AML-193 (cell line): ENCODE measurements at regions not wholly inside any gene's neighbourhood (a gene's known extent, or its start where the extent isn't known, plus 50 kb on each side); places are given as distances from the start of the nearest gene placed in this dataset.
"Not testable (repeated sequence)": the region's sequence is repeated elsewhere in the genome, so short reads cannot be mapped to it uniquely, and the experiment has no call there.

ENCODE experiments used
- DNase-seq, 2 experiments: peaks; one replicate each; lab custom pipeline; 2025; lab: John Stamatoyannopoulos, UW

DNA sequence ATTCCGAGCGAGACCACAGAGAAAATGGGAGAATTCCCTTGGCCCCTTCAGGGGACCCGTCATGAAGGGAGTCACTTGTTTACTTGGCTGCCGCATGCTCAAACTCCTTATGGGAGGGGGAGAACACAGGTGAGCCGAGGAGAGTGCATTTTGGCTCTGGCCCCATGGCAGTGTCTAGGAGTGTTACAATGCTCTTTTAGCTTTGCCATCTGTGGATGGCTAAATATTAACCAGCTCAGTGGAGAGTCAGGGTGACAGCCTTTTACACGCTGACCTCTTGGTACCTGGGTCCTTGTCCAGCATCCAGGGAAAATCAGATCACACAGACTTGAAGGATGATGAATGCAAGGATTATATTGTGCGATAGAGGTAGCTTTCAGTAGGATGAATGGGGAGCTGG is 146.4 kb upstream of the ATXN7L3B start:
- DNase-seq: no peak

DNA sequence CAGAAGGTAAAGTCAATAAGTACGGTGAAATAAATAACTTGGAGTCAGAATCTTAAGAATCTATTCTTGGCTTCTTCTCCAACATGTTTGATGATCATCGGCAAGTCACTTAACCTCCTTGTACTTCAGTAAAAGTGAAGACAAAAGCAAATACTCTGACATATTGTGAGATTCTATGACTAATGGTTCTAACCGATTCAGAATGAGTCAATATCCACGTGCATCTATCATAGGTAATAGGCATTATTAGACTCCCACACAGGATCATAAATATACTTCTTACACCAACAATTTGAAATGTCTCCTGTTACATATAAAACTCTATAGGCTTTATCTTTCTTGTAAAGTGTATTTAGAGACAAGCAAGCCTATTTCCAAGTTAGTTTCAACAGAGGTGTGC is 144.4 kb upstream of the ATXN7L3B start:
- DNase-seq: no peak

DNA sequence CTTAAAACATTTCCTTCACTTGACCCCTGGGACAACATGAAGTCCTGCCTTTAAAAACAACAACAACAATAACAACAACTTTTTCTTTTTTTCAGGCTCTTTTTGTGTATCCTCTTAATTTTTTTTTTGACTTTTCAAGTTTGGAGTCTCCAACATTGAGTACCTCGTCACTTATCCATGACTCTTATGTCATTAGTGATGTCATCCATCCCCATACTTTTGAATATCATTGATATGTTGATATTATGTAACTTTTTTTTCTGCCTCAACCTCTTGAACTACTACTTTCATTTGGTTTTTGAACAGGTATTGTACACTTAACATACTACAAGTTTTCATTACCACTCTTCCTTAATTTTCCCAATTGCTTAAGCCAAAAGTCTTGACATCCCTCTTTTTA is 143.0 kb upstream of the ATXN7L3B start:
- no peak for DNase-seq

DNA sequence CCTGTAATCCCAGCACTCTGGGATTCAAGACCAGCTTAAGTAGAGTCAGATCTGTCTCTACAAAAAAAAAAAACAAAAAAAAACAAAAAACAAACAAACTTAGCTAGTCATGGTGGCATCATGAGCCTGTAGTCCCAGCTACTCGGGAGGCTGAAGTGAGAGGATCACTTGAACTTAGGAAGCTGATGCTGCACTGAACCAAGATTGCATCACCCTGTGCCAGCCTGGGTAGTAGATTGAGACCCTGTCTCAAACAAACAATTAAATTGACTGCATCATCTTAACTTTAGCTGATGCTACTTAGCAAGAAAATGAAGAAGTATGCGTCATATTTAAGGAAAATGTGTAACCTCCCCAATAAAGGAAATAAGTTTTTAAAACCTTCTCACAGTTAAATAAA is 136.6 kb upstream of the ATXN7L3B start:
- DNase-seq: no peak

DNA sequence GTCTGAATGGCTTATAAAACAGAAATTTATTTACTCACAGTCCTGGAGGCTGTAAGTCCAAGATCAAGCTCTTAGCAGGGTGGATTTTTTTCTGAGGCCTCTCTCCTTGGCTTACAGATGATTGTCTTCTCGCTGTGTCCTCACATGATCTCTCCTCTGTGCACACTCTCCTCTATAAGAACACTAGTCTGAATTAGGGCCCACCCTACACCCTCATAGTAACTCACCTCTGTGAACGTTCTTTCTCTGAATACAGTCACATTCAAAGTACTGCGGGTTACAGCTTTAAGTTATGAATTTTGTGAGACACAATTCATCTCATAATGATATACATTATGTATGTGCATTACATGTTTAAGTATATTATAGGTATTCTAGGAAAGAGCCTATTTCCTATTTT is 135.7 kb upstream of the ATXN7L3B start:
- no peak for DNase-seq

DNA sequence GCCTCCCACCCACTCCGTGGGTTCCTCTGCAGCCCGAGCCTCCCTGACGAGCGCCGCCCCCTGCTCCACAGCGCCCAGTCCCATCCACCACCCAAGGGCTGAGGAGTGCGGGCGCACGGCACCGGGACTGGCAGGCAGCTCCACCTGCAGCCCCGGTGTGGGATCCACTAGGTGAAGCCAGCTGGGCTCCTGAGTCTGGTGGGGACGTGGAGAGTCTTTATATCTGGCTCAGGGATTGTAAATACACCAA is 134.5 kb upstream of the ATXN7L3B start:
- not testable (repeated sequence) for DNase-seq

DNA sequence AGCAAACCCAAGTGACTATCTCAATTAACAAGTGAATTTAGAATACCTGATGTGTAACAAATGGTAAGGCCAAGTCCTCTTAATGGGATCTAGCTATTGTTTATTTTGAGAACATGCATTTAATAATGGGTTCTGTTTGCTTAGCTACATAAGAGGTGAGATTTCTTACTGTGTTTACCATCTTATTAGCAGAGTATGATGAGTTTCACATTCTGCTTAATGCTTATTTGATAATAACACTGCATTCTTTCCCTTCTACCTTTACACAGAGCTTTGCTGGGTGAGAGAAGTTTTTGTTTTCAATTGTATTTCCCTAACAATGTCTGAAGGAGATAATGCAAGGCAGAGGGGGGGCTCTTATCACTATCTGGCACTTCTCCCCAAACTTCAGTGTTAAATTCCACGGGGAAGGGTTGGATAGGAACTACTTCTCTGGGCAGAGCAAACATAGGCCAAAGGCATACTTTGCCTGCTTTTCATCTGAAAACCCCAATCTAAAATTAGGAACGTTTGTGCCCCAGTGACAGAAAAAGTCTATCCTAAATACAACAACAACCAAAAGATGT is 129.0 kb upstream of the ATXN7L3B start:
- DNase-seq: no peak

DNA sequence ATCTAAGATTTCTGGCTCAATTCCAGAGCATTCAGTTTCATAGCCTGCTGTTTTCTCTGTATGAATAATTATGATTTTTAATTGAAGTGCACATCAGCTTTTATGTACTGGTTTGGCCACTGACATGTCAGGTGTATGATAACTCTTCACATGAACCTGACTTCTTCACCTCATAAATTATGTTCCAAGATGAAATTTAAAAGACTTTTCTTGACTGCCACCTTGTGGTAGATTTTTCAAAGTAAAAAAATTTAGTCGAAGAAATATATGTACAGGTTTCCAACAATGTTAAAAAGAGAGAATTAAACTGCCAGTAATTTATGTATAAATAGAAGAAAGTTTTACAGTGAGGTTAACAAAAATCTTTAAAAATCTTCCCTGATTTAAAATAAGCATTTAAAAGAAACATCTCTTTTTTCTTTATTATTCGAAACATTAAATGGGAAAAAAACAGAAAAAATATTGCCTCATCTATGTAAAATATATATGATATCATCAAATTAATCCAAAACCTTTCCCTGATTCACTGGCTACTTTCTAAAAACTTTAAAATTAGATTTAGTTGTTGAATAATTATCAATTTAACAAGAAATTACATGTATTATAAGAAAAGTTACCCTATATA is 124.9 kb upstream of the ATXN7L3B start:
- DNase-seq: peak; percentile 6 to 26

DNA sequence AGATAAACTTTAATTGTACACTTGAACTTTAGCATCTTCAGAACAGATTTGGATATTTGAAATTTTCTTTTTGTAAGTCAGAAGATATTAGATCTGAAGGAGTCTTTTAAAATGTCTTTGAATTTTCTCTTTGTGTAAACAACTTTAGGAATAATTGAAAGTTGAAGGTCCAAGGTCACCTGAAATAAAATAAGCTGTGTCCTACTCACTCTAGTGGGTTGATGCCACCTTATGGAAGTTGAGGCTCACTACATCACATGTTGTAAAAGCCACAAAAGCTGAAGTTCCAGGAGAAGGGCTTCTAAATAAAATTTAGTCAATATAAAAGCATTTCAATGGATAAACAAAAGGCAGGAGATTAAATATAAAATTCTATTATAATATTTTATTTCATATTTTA is 122.0 kb upstream of the ATXN7L3B start:
- peak in 1 of 2 experiments; percentile 33 for DNase-seq

DNA sequence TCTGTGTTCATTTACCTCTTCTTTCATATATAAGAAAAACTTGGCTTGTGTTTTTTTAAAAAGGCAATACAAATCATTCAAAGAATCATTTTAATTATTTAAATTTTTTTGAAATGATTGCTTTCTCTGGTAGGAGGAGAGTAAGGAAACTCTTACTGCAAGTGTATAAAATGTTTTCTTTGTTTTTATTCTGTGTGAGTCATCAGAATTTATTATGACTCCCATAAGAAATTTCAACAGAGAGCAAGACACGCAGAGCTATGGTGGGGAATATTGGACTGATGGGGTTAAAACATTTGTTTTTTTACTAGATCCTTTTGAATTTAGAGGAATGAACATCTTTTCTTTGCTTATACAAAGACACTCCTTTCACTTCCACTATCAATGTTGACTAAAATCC is 119.1 kb upstream of the ATXN7L3B start:
- no peak for DNase-seq

DNA sequence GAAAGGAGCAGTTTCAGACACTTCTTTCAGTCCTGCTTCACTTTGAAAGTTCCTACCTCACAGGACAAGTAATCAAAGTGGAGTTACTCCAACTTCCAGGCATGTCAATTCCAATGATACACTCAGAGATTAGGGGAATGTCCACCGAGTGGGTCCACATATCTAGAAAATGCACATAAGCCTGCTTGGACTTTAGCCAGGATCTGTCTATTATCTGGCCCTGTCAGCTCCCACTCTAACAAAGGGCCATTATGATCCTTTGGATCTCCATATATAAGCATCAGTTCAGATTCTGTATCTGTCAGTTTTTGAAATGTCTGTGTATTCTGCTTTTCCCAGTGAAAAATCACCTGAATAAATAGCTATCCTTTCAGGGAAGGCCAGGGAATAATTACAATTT is 112.9 kb upstream of the ATXN7L3B start:
- DNase-seq: no peak

DNA sequence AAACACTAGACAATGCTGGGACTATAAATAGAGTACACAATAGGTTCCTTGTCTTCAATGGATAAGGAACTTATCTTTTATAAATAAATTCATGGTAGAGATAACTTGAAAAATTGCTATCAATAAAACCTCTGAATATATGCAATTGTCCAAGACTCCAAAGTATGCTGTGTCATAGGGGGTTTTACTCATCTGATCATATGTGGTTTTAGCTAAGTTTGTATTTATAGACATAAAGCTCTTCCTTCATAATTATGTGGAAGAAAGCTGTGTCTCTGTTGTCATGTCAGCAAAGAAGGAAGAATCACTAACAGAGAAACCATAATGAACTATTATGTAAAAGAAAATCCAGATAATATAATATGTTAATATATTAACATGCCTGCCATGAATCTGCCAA is 111.5 kb upstream of the ATXN7L3B start:
- DNase-seq: no peak

DNA sequence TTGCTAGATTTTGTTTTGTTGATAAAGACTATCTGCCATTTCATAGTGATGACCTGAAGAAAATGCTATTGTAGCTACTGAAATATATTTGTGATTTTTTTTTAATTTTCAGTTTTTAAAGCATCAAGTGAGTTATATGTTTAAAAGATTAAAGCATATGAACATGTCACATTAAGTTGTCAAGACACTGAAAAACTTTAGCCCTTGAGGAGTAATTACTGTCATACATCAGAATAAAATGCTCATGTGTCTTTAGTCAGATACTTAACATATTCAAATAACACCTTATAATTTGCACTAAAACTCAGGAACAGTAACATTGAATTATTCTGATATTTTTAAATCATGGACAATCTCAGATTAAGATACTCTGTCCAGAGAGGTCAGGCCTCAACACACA is 108.1 kb upstream of the ATXN7L3B start:
- no peak for DNase-seq

DNA sequence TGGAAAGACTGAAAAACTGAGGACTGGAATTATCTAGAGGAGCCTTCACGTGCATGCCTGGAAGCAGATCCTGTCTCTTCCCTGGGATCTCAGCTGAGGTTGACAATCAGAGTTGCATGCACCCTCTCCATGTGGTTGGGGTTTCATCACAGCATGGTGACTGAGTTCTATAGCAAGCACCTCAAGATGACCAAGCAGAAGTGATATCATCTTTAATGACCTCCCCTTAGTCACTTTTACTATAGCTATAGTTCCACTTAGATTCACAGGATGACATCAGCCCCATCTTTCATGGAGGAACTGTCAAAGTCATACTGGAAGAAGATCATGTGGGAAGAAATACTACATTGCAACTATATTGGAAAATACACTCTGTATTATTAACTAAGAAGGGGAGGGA is 105.8 kb upstream of the ATXN7L3B start:
- no peak for DNase-seq

DNA sequence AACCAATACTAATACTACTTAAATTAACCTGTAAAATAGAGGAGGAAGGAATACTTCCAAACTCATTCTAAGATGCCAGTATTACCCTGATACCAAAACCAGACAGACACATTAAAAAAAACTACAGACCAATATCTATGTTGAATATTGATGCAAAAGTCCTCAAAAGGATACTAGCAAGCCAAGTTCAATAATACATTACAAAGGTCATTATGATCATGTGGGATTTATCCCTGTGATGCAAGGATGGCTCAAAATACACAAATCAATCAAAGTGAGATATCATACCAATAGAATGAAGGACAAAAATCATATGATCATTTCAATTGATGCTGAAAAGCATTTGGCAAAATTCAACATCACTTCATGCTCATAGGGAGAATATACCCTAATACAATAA is 97.2 kb upstream of the ATXN7L3B start:
- no peak for DNase-seq

DNA sequence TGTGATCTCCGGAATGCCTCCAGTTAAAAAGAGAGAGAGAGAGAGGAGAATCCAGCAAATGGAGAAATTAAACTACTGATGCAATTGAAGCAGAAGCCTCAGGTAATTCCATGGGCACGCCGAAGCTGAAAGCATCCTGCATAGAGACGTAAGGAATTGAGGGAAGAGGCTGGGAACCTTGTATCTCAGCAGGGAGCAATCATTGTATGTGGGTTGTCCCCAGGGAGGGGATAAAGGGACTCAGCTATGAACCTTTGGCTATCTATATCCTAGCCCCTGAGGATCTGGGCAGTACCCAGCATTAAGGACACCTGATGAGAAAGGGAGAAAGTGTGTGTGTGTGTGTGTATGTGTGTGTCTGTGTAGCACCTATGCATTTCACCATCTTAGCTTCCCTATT is 95.8 kb upstream of the ATXN7L3B start:
- DNase-seq: no peak

DNA sequence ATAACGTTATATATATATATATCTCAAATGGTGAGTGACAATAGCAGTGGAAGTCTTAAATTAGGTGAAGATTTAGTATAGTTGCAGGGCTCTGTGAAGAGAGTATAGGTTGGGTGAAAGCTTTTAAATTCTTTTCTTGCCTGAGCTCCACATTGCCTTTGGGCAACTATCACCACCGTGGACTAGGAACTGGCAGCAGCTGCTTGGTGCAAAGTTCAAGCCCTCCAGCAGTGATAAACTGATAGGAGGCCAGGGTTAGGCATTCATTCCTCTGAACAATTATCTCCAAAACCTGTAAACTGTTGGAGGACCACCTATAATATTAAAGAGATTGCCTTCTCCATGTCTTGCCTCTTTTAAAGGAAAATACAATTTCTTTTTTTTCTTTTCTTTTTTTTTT is 91.2 kb upstream of the ATXN7L3B start:
- DNase-seq: no peak

DNA sequence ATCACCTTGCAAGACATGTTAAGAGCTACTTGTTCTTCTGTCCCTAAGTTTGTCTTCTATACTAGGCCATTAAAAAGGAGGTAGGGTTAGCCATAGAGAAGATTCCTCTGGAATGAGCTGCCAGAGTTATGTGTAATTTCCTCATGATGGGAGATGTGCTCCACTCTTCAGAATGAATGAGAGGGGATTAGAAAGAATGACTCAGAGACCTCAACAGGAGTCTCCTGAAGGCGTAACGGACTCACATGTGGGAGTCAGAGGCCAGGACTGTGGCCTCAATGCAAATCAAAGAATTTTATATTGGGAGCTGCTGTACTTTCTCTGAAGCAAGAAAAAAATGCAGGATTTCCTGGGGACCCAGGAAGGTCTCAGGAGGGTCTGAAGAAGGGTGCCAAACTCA is 87.8 kb upstream of the ATXN7L3B start:
- DNase-seq: no peak

DNA sequence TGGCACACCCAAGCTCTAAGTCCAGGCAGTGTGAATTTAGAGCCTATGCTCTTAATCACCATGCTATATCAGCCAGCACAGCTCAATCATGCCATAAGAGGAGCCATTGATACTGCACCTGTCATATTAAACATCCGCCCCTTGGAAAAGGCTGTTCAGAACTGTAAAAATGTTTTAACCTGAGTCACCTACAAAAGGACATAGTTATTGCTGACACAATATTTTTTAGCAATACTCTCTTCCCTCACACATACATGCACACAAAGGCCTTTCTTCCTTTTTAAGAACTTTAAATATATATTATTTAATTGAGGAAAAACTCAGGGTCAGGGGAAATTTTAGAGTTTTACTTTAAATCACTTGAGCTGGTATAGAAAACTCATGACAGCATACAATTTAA is 83.5 kb upstream of the ATXN7L3B start:
- DNase-seq: no peak

DNA sequence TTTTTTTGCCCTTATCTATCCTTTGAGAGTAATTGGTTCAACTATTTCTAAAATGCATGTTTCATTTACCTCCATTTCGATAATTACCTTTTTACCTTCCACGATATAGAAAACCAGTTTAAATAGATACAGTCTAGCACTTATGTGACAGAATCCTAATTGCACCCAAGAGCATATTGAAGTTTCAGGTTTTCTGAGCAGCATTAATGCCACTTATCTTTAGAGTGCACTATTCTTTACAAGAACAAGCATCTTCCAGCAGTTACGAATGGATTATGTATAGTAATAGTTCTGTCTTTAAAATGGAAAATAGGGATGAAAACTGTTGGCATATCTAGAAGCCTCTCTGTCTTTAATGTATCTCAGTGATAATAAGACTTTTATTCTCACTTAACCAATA is 82.2 kb upstream of the ATXN7L3B start:
- no peak for DNase-seq

DNA sequence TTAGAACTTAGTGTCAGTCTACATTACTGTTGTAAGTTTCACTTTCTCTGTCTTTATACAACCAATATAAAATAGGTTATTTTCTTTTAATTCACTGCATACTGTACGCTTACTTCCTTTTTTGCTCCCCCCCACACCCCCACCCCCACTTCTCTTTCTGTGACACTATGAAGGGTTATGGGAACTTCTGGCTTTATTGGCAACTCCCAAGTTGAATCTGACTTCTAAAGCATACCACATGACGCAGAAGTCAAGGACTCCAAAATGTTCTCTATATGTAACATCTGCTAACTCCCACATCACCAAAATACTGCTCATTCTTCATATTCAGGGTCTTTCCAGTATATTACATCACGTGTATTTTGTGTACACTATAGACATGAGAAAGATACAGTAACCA is 81.2 kb upstream of the ATXN7L3B start:
- DNase-seq: no peak

DNA sequence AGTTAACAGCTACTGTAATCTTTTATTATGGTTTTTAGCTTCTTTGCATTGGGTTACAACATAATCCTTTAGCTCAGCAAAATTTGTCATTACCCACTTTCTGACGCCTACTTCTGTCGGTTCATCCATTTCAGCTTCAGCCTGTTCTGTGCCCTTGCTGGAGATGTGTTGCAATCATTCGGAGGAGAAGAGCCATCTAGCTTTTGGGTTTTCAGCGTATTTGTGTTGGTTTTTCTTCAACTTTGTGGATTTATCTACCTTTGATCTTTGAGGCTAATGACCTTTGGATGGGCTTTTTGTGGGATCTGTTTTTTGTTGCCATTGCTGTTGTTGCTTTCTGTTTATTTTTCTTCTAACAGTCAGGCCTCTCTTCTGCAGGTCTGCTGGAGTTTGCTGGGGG is 69.2 kb upstream of the ATXN7L3B start:
- no peak for DNase-seq

DNA sequence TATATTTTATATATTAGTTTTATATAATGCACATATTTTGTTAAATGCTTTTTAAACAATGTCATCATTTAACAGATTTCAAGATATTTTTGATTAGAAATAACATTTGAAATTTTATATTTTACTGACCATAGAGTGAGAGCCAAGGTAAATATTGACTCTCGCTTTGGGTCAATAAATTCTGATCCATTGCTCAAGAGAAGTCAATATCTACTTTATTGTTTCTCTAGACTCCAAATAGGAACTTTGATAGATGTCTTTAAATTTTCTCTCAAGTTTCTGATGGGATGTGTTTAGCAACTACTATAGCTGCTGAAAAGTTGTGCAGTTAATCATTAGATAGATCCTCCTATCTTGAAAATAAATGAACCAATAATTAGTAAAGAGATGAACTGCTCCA is 61.4 kb upstream of the ATXN7L3B start:
- DNase-seq: no peak

DNA sequence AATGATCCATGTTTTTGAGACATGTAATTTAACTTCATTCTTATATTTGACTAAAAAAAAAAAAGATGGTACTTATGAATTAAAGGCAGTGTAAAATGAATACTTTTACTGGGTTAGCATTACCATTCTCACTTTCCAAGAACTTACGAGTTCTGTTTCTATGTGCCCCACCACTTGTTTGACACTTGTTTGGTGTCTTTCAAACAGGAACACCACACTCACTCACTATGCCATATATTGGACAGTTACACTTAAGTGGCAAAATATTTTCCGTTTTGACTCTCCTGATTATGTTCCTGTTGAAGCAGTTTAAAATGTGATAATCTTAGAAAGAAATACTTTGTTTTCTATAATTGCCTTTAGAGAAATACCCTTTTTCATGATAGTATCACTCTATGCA is 56.6 kb upstream of the ATXN7L3B start:
- no peak for DNase-seq

DNA sequence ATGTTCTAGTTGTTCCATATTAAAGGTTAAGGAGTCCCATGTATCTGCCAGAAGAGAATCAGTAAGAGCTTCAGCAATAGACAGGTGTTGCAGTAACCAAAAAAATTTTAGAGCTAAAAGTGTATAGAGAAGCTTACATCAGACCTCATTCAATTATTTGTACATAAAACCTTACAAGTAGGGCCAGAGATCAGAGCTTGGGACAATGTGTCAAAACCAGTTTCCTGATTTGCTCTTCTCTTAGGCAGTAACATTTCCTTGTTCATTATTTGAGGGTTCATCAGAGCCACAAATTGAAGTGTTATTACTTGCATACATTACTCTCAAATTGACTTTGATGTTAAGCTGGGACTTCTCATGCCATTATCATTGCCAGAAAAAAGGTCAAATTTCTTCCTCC is 55.5 kb upstream of the ATXN7L3B start:
- no peak for DNase-seq
